ENCODE measurements at regions not wholly inside any gene's neighbourhood (a gene's known extent, or its start where the extent isn't known, plus 50 kb on each side); places are given as distances from the start of the nearest gene placed in this dataset.

DNA sequence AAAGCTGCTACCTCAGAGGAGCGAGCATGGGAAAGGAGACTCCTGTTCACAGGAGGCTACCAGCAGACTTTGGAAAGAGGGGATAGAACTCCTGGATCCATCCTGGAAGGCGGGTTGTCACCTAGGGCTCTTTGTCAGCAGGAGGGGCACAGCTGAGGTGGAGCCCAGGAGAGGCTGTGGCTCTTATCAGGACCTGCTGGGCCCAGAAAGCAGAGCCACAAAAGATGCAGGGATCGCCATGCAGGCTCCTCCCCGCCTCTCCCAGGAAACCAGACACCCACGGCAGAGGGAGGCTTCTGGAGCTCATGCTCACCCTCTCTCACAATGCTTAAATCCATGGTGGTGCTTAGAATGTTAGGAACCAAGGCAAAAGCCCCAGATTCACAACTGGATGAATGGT lies 994.2 kb downstream of the UQCRFS1 start:
- H3K4me3 Mint-ChIP-seq (ENCODE audit: low read depth) = no peak overlapping the region
- no peaks in the 10 kb centered on the region for H3K36me3 Mint-ChIP-seq (ENCODE audit: low read depth)
- intact Hi-C loops (cut with micrococcal nuclease) = no loop called here
- no peaks in the 10 kb centered on the region for H3K9me3 Mint-ChIP-seq
- no peak for DNase-seq (ENCODE audit: low spot score)
- no peaks in the 10 kb centered on the region for H3K27me3 Mint-ChIP-seq (ENCODE audit: low read depth)
- no peaks in the 10 kb centered on the region for H3K4me1 Mint-ChIP-seq (ENCODE audit: low read depth)
- H3K27ac Mint-ChIP-seq = no peak overlapping the region

DNA sequence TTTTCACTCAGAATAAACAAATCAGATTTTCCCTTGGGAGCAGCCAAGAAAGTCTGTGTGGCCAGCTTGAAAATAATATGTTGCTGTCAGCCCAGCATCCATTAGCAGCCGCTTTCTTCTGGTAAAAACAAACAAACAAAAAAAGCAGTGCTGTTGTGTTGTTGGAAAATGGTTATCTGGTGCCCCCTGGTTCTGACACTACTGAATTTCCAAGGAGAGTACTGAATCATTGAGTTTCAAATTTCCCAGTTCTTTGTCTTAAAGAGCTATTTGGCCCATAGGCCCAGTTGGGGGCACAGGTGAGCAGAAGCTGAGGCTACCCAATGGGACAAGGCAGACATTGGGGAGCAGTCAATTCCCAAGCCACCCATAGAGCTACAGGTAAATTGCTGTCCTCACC lies 995.9 kb downstream of the UQCRFS1 start:
- DNase-seq (ENCODE audit: low spot score) = no peak
- no peaks in the 10 kb centered on the region for H3K27me3 Mint-ChIP-seq (ENCODE audit: low read depth)
- H3K27ac Mint-ChIP-seq = no peak overlapping the region
- no peaks in the 10 kb centered on the region for H3K4me1 Mint-ChIP-seq (ENCODE audit: low read depth)
- intact Hi-C loops (cut with micrococcal nuclease) = no loop called here
- H3K36me3 Mint-ChIP-seq (ENCODE audit: low read depth) = no peaks in the 10 kb centered on the region
- H3K4me3 Mint-ChIP-seq (ENCODE audit: low read depth) = no peak overlapping the region
- peaks cover 3% of the 10 kb centered on the region for H3K9me3 Mint-ChIP-seq

DNA sequence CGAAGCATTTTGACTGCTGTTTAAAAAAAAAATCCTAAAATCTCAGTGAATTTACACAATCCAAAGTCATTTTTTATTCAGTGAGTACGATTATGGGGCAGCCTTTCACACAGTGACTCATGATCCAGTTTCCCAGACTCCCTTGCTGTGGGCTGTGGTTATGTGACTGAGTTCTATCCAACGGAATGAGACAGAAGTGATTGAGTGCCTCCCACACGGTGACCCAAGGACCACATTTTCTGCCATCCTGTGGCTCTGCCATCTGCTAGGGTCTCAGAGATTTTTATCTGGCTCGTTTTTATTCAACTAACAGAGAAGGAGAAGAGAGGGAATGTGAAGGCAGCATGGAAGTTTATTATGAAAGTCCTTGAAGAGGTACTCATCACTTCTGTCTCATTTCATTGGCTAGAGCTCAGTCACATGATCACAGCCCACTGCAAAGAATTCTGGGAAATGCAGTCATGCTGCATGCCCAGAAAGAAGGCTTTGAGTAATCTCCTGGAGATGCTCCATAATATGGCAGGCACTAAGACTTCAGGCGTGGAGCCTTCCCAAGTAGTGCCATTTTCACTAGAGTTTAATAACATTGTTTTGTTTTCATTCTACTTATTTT lies 999.4 kb downstream of the UQCRFS1 start:
- Mint-ChIP-seq H3K27me3 (ENCODE audit: low read depth) (no peaks in the 10 kb centered on the region), H3K27ac (no peak overlapping the region), H3K4me3 (ENCODE audit: low read depth) (no peak overlapping the region), H3K9me3 (peaks cover 5% of the 10 kb centered on the region), H3K4me1 (ENCODE audit: low read depth) (no peaks in the 10 kb centered on the region), H3K36me3 (ENCODE audit: low read depth) (no peaks in the 10 kb centered on the region)
- DNase-seq (ENCODE audit: low spot score) = no peak
- intact Hi-C loops (cut with micrococcal nuclease) = no loop called here

DNA sequence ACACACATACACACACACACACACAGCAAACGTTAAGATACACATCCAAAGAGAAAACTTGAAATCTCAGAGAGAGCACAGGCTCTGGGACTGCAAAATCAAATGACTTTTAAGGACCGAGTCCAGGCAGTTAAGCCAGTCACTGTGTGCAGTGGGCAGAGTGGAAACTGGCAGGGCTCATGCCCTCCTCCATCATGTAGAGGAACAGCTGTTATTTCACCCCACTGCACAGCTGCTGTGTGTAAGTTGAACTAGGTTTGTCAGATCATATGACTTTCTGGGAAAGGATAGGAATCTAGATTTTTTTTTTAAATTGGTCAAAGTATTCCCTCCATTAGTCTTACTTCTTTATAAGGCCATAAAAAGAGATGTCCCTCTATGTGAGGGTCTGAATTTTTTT lies 1002.1 kb downstream of the UQCRFS1 start:
- no peak overlapping the region for H3K27ac Mint-ChIP-seq
- H3K9me3 Mint-ChIP-seq = peaks cover 5% of the 10 kb centered on the region
- no peak for DNase-seq (ENCODE audit: low spot score)
- no peaks in the 10 kb centered on the region for H3K27me3 Mint-ChIP-seq (ENCODE audit: low read depth)
- no peaks in the 10 kb centered on the region for H3K4me1 Mint-ChIP-seq (ENCODE audit: low read depth)
- no peaks in the 10 kb centered on the region for H3K36me3 Mint-ChIP-seq (ENCODE audit: low read depth)
- intact Hi-C loops (cut with micrococcal nuclease) = no loop called here
- H3K4me3 Mint-ChIP-seq (ENCODE audit: low read depth) = no peak overlapping the region

DNA sequence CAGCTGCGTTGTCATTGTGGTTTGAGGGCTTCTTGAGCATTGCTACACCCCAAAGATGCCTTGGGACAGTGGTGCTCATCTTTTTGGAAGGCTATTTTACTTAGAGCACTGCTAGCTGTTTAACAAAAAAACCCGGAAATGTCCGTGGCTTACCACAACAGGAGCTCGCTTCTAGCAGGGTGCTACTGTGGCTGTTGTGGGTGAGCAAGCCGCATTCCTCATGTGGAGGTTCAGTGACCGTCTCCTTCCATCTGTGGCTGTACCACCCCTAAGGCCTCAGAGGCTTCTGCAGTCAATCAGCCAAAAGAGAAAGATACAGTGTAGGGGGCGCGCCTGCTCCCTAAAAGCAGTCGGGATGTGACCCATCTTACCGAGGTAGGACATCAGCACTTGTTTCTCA lies 1004.2 kb downstream of the UQCRFS1 start:
- intact Hi-C loops (cut with micrococcal nuclease) = no loop called here
- no peaks in the 10 kb centered on the region for H3K4me1 Mint-ChIP-seq (ENCODE audit: low read depth)
- DNase-seq (ENCODE audit: low spot score) = no peak
- H3K36me3 Mint-ChIP-seq (ENCODE audit: low read depth) = no peaks in the 10 kb centered on the region
- no peak overlapping the region for H3K27ac Mint-ChIP-seq
- peaks cover 13% of the 10 kb centered on the region for H3K9me3 Mint-ChIP-seq
- no peak overlapping the region for H3K4me3 Mint-ChIP-seq (ENCODE audit: low read depth)
- H3K27me3 Mint-ChIP-seq (ENCODE audit: low read depth) = no peaks in the 10 kb centered on the region

DNA sequence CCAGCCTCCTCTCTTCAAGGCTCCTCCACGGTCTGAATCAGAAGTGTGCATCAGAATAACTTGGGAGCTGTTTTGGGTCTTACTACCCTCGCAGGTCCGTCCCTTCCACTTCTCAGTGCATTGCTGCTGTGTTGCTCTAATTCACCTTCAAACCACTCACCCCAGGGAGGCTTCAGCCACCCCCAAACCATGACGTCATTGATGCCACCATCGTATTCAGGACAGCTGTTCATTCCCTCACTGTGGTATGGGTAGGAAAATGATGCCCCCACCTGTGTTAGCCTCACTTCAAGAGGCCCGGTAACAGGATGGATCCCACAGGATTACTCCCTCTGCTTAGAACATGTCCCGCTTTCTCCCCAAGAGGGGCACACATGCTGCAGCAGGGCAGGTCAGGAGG lies 1005.7 kb downstream of the UQCRFS1 start:
- no peaks in the 10 kb centered on the region for H3K4me1 Mint-ChIP-seq (ENCODE audit: low read depth)
- H3K36me3 Mint-ChIP-seq (ENCODE audit: low read depth) = no peaks in the 10 kb centered on the region
- peaks cover 19% of the 10 kb centered on the region for H3K9me3 Mint-ChIP-seq
- no peaks in the 10 kb centered on the region for H3K27me3 Mint-ChIP-seq (ENCODE audit: low read depth)
- H3K27ac Mint-ChIP-seq = no peak overlapping the region
- intact Hi-C loops (cut with micrococcal nuclease) = no loop called here
- no peak overlapping the region for H3K4me3 Mint-ChIP-seq (ENCODE audit: low read depth)
- no peak for DNase-seq (ENCODE audit: low spot score)

DNA sequence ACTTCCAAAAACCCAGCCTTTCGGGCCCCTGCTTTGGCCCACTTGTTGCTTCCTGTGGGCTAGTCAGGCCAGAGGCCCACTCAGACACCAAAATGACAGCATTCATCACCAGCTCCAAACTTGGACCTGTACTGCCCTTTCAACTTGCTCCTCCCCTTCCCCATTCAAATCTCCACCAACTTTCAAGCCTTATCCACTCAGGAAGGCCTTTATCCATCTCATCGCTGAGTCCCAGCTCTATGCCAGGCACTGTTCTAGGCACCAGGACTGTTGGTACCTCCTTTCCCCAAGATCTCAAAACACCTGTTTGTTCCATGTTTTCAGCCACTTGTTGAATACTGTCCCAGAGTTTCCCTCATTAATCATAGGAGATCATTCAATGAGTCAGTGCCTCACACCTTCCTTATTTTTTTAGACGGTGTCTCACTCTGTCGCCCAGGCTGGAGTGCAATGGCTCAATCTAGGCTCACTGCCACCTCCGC lies 1011.4 kb downstream of the UQCRFS1 start:
- intact Hi-C loops (cut with micrococcal nuclease) = no loop called here
- no peak for DNase-seq (ENCODE audit: low spot score)
- peaks cover 23% of the 10 kb centered on the region for H3K9me3 Mint-ChIP-seq
- no peaks in the 10 kb centered on the region for H3K4me1 Mint-ChIP-seq (ENCODE audit: low read depth)
- no peak overlapping the region for H3K4me3 Mint-ChIP-seq (ENCODE audit: low read depth)
- no peaks in the 10 kb centered on the region for H3K36me3 Mint-ChIP-seq (ENCODE audit: low read depth)
- H3K27me3 Mint-ChIP-seq (ENCODE audit: low read depth) = no peaks in the 10 kb centered on the region
- no peak overlapping the region for H3K27ac Mint-ChIP-seq

DNA sequence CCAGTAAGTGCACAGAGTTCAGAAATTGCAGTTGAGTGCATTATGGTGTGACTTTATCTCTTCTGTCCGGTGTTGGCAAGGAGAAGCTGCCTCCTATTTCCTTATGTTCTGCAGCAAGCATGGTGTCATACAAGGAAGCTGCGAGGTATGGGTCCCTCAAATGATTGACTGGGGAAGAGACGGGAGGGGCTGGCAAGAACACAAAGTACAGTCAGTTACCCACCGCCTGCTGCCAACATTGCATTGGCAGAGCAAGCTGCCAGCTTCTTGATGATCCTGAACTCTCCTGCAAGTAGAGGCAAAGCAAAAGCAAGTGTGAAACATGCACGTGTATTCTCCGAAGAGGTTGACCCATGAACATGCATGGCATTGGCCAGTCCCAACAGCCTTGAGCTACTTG lies 1013.6 kb downstream of the UQCRFS1 start:
- Mint-ChIP-seq H3K4me3 (ENCODE audit: low read depth) (no peak overlapping the region), H3K36me3 (ENCODE audit: low read depth) (no peaks in the 10 kb centered on the region), H3K27me3 (ENCODE audit: low read depth) (no peaks in the 10 kb centered on the region), H3K27ac (no peak overlapping the region), H3K9me3 (peaks cover 27% of the 10 kb centered on the region), H3K4me1 (ENCODE audit: low read depth) (no peaks in the 10 kb centered on the region)
- DNase-seq (ENCODE audit: low spot score) = no peak
- intact Hi-C loops (cut with micrococcal nuclease) = no loop called here

DNA sequence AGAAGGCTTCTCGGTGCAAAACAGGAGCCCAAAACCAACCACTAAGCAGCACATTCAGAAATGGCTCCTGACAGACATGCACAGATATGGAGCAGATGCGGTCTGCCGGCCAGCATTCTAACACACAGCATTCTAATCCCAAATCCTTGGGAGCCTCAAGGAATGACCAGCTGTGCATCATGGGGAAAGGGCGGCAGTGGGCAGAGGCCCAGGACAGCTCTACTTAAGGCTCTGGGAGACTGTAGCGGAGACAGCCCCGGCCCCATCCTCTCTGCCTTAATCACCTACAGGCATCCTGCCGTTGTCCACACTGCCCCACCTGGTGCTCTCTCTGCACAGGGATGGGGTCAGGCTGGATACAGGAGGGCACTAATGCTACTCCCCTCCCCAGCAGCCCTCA lies 1016.0 kb downstream of the UQCRFS1 start:
- Mint-ChIP-seq H3K36me3 (ENCODE audit: low read depth) (no peaks in the 10 kb centered on the region), H3K4me1 (ENCODE audit: low read depth) (no peaks in the 10 kb centered on the region), H3K9me3 (peaks cover 21% of the 10 kb centered on the region), H3K4me3 (ENCODE audit: low read depth) (no peak overlapping the region), H3K27me3 (ENCODE audit: low read depth) (no peaks in the 10 kb centered on the region), H3K27ac (no peak overlapping the region)
- intact Hi-C loops (cut with micrococcal nuclease) = no loop called here
- DNase-seq (ENCODE audit: low spot score) = no peak

DNA sequence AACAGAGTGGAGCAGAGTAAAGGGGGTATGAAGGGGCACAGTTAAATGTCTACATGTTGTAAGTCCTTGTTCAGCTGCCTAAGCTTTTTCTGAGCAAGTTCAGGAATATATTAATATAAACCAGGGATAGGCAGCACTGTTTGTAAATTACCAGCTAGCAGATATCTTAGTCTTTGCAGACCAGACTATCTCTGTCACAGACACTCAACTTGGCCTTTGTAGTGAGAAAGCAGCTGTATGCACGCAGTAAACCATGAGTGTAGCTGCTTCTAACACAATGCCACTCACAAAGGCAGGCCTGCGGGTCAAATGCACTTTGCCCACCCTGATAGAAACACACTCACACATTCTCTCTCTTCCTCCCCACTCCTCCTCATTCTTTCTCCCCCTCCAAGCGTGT lies 1016.9 kb downstream of the UQCRFS1 start:
- Mint-ChIP-seq H3K4me1 (ENCODE audit: low read depth) (no peaks in the 10 kb centered on the region), H3K27ac (no peak overlapping the region), H3K9me3 (peaks cover 19% of the 10 kb centered on the region), H3K36me3 (ENCODE audit: low read depth) (no peaks in the 10 kb centered on the region), H3K27me3 (ENCODE audit: low read depth) (no peaks in the 10 kb centered on the region), H3K4me3 (ENCODE audit: low read depth) (no peak overlapping the region)
- DNase-seq (ENCODE audit: low spot score) = no peak
- intact Hi-C loops (cut with micrococcal nuclease) = no loop called here

DNA sequence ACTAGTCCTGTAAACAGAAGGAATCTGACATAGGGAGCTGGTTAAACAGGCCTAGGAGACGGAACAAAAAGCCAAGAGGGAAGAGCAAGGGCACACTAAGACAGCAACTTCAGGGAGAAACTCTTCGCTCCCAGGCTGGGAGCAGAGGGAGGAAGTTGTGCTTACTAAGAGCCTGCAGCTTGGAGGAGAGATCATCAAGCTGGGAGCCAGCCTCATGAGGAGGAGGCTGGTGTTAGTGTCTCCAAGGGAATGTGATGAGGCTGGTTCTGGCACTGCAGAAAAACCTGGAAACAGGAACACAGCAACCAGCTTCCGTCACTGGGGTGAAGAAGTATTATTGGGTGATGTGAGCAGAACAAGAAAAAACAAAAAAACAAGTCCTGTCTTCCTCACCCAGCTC lies 1027.3 kb downstream of the UQCRFS1 start:
- H3K36me3 Mint-ChIP-seq (ENCODE audit: low read depth) = no peaks in the 10 kb centered on the region
- intact Hi-C loops (cut with micrococcal nuclease) = no loop called here

DNA sequence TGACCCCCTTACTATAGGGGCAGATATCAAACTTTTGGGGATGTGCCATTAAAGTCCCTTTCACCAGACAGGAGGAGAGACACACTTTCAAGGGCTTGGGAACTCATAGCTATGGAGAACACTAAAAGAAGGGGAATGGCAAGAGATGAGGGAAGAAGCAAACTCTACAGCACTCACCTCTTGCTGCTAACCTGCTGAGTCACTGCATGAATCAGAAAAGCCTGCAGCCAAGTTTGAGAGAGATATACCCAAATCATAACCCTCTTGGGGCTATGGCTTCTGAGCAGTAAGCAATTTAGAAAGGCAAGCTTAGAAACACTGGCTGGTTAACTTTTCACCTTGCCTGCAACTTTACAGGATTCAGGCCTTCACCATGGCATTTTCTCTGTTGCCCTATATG lies 1028.0 kb downstream of the UQCRFS1 start:
- DNase-seq (ENCODE audit: low spot score) = no peak
- intact Hi-C loops (cut with micrococcal nuclease) = no loop called here
- Mint-ChIP-seq H3K4me3 (ENCODE audit: low read depth) (no peak overlapping the region), H3K9me3 (peaks cover 21% of the 10 kb centered on the region), H3K4me1 (ENCODE audit: low read depth) (no peaks in the 10 kb centered on the region), H3K36me3 (ENCODE audit: low read depth) (no peaks in the 10 kb centered on the region), H3K27ac (no peak overlapping the region), H3K27me3 (ENCODE audit: low read depth) (no peaks in the 10 kb centered on the region)

More for the DNA sequence above, 1027.3 kb downstream of the UQCRFS1 start:
- no peaks in the 10 kb centered on the region for H3K4me1 Mint-ChIP-seq (ENCODE audit: low read depth)
- H3K9me3 Mint-ChIP-seq = peaks cover 21% of the 10 kb centered on the region
- no peaks in the 10 kb centered on the region for H3K27me3 Mint-ChIP-seq (ENCODE audit: low read depth)
- H3K4me3 Mint-ChIP-seq (ENCODE audit: low read depth) = no peak overlapping the region
- no peak overlapping the region for H3K27ac Mint-ChIP-seq
- DNase-seq (ENCODE audit: low spot score) = no peak

DNA sequence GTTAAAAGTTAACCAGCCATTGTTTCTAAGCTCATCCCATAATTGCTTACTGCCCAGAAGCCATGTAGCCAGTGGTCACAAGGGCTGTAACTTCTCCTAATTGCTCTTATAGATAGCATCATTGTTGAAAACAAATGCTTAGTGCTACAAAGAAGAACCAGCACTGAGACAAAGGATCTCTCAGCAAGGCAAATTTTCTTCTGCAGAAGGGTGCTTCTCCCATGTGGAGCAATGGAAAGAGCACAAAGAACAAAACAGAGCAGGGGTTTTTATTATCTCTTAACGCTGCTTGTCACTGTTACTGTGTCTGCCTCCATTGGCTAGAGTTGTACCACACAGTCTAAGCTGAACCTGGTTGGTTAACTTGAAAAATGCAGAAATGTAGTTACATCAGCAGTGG lies 1036.8 kb downstream of the UQCRFS1 start:
- intact Hi-C loops (cut with micrococcal nuclease) = no loop called here
- no peaks in the 10 kb centered on the region for H3K4me1 Mint-ChIP-seq (ENCODE audit: low read depth)
- H3K4me3 Mint-ChIP-seq (ENCODE audit: low read depth) = no peak overlapping the region

DNA sequence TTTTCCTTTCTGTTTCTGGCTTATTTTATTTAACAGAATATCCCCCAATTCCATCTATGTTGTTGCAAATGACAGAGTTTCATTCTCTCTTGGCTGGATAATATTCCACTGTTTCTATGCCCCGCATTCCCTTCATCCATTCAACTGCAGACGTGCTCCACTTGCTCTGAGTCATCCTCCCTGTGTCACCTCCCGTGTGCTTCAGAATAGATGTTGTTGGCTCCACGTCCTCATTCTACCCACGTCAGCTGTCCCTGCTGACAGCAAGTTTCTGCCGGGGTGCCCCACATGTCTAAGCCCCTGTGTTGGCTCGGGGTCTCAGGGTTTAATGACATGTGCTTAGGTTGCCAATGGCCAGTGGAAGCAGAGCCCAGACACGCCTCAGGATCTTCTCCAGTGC lies 1041.0 kb downstream of the UQCRFS1 start:
- no peaks in the 10 kb centered on the region for H3K4me1 Mint-ChIP-seq (ENCODE audit: low read depth)
- no peaks in the 10 kb centered on the region for H3K27me3 Mint-ChIP-seq (ENCODE audit: low read depth)
- peaks cover 27% of the 10 kb centered on the region for H3K9me3 Mint-ChIP-seq

More for the DNA sequence above, 1036.8 kb downstream of the UQCRFS1 start:
- H3K27ac Mint-ChIP-seq = no peak overlapping the region
- H3K9me3 Mint-ChIP-seq = peaks cover 43% of the 10 kb centered on the region
- no peaks in the 10 kb centered on the region for H3K27me3 Mint-ChIP-seq (ENCODE audit: low read depth)
- DNase-seq (ENCODE audit: low spot score) = no peak
- no peaks in the 10 kb centered on the region for H3K36me3 Mint-ChIP-seq (ENCODE audit: low read depth)

More for the DNA sequence above, 1041.0 kb downstream of the UQCRFS1 start:
- H3K27ac Mint-ChIP-seq = no peak overlapping the region
- no peaks in the 10 kb centered on the region for H3K36me3 Mint-ChIP-seq (ENCODE audit: low read depth)
- intact Hi-C loops (cut with micrococcal nuclease) = no loop called here
- no peak for DNase-seq (ENCODE audit: low spot score)
- no peak overlapping the region for H3K4me3 Mint-ChIP-seq (ENCODE audit: low read depth)
